Dermis microvascular lymphatic vessel endothelial cell (primary cell): ENCODE measurements at regions not wholly inside any gene's neighbourhood (a gene's known extent, or its start where the extent isn't known, plus 50 kb on each side); places are given as distances from the start of the nearest gene placed in this dataset.
"Not testable (repeated sequence)": the region's sequence is repeated elsewhere in the genome, so short reads cannot be mapped to it uniquely, and the experiment has no call there.

Source experiments
- DNase-seq, 2 donors: peaks; one replicate each; pipeline versions ENCODE4 v3.0.0 to v3.0.0-alpha.2; 2010; ENCODE audit warnings: low read depth in 2 of 2

- no peak for DNase-seq
Observed at GRCh38 chr1:191327868-191328267, 830.4 kb upstream of the RGS18 start.

GRCh38 chr1:191343816-191344215, 814.4 kb upstream of the RGS18 start:
- no peak for DNase-seq

- DNase-seq = no peak
Observed at GRCh38 chr1:191346381-191346780, 811.9 kb upstream of the RGS18 start.

GRCh38 chr1:191348328-191348727, 809.9 kb upstream of the RGS18 start:
- DNase-seq = no peak

GRCh38 chr1:191350938-191351337, 807.3 kb upstream of the RGS18 start:
- DNase-seq = no peak

- no peak for DNase-seq
Observed at GRCh38 chr1:191358724-191359123, 799.5 kb upstream of the RGS18 start.

- DNase-seq = no peak
Observed at GRCh38 chr1:191366686-191367085, 791.6 kb upstream of the RGS18 start.

- no peak for DNase-seq
Observed at GRCh38 chr1:191368891-191369654, 789.2 kb upstream of the RGS18 start.

GRCh38 chr1:191371626-191372025, 786.6 kb upstream of the RGS18 start:
- DNase-seq = no peak

- no peak for DNase-seq
Observed at GRCh38 chr1:191388283-191388682, 770.0 kb upstream of the RGS18 start.

- no peak for DNase-seq
Observed at GRCh38 chr1:191396622-191397021, 761.6 kb upstream of the RGS18 start.

GRCh38 chr1:191398551-191398950, 759.7 kb upstream of the RGS18 start:
- DNase-seq = no peak

GRCh38 chr1:191405417-191405816, 752.8 kb upstream of the RGS18 start:
- DNase-seq = no peak

- DNase-seq = no peak
Observed at GRCh38 chr1:191414981-191415640, 743.2 kb upstream of the RGS18 start.

- no peak for DNase-seq
Observed at GRCh38 chr1:191419842-191420241, 738.4 kb upstream of the RGS18 start.

- no peak for DNase-seq
Observed at GRCh38 chr1:191427593-191427992, 730.7 kb upstream of the RGS18 start.

GRCh38 chr1:191432817-191433216, 725.4 kb upstream of the RGS18 start:
- no peak for DNase-seq

GRCh38 chr1:191438979-191439378, 719.3 kb upstream of the RGS18 start:
- no peak for DNase-seq

- not testable (repeated sequence) for DNase-seq
Observed at GRCh38 chr1:191448279-191448678, 710.0 kb upstream of the RGS18 start.

- no peak for DNase-seq
Observed at GRCh38 chr1:191452586-191452985, 705.7 kb upstream of the RGS18 start.

- DNase-seq = no peak
Observed at GRCh38 chr1:191453487-191453886, 704.8 kb upstream of the RGS18 start.

- DNase-seq = no peak
Observed at GRCh38 chr1:191457889-191458288, 700.4 kb upstream of the RGS18 start.

- no peak for DNase-seq
Observed at GRCh38 chr1:191460234-191460633, 698.0 kb upstream of the RGS18 start.
